HG03342 (cell line): ENCODE measurements at regions not wholly inside any gene's neighbourhood (a gene's known extent, or its start where the extent isn't known, plus 50 kb on each side); places are given as distances from the start of the nearest gene placed in this dataset.

ENCODE experiments used
- ATAC-seq: cut with Tn5 transposase; IDR thresholded peaks from one replicate; pipeline ENCODE4 v1.9.1; 2021; ENCODE audit warnings: mild to moderate bottlenecking, moderate library complexity; ENCODE audit not compliant: unreplicated experiment

DNA sequence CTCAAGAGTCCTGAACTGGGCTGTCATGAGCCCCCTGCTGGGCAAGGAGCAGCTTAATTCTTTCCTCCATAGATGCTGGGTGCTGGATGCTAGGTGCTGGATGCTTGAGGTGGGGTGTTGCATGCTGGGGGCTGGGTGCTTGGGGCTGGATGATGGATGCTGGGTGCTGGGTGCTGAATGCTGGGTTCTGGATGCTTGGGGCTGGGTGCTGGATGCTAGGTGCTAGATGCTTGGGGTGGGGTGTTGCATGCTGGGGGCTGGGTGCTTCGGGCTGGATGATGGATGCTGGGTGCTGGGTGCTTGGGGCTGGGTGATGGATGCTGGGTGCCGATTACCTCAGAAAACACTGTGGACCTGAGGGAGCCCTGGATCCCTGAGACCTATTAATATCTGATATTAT is 837.7 kb downstream of the GALR1 start:
- ATAC-seq, result no peak

DNA sequence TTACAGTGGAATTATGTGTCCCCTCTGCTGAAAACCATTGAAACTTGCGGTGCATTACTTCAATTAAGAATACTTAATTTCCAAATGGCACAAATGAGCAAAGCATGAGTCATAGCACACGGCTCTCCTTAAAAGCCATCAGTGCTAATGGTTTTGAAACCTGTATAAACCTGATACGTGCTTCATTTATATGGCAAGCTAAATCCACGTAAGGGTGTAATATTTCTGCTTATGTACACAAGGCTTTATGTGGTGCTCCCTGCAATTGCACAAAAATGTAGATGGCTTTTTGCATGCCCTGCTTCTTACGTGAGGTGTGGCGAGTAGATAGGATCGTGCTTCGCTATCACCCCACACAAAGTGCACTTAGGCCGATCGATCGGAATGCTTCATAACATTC is 840.9 kb downstream of the GALR1 start:
- ATAC-seq, result no peak

DNA sequence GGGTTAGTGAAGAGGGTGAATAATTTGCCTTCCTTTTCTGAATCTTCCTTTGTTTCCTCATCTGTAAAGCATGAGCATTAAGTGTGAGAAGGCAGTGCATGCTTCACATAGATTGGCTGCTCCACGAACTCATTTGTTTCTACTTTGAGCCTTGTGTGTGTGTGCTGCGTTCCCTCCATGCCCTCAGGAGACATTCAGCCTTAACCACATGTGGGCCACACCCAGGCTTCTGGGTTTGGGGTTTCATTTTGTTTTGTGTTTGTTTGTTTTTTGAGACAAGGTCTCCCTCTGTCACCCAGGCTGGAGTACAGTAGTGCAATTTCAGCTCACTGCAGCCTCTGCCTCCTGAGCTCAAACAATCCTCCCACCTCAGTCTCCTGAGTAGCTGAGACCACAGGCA is 843.3 kb downstream of the GALR1 start:
- ATAC-seq, result no peak

DNA sequence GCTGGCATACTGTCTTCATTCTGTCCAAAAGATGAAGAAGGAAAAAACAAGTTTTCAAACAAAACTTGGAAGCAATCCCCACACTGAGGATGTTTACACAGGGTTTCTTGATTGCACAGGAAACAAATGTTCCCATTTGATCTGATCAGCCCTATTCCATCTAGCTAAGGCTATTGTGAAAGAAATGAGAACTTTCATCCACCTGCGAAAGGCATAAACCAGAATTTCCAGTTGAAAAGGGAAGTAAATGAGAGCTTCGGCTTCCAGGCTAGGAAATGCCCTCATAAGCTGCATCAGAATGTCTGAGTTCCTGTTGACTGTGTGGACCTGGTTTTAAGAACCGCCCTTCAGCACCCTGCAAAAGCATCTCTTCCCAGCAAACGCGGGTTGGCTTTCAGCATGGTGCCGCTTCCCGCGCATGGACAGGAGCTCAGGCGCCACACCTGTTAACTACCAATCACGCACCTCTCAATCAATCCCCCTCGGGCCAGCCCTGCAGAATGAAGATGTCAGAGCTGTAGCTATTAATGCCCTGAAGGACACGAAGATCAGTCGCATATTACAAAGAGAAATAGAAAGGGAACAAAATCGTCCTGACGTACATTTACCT is 850.4 kb downstream of the GALR1 start:
- ATAC-seq, result no peak

DNA sequence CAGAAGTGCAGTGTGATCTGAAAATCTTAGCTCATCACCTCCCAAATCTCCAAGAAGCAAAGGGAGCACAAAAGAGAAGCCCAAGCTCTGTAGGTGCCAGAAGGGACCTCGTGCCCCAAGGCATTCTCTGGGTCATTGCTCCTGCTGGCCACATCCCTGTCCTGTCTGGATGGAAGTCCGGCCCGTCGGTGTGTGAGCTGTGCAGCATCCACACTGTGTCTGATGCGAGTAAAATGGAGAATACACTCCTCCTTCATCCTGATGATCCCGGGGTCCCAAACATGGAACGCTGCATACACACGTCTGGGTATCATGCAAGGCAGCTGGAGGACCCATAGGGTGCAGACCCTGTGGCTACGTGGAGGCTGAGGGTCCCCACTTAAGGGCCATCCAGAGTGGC is 851.4 kb downstream of the GALR1 start:
- ATAC-seq, result no peak

DNA sequence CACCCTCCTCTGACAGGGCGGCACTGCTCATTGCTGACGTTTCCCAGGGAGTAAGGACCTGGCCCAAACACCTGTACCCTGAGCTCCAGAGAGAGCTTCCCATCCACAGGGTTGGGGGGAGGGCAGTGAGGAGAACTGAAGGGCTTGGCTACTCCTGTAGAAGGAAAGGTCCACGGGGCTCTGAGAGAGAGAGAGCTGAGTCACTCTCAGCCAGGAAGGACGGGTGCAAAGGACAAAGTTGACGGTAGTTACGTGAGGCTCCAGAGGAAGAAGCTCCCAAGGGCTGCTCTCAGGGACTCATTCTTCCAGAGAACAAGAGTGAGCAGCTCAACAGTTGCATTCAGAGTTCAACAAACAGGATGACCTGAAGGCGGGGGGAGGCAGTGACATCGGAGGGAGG is 852.5 kb downstream of the GALR1 start:
- no peak for ATAC-seq

DNA sequence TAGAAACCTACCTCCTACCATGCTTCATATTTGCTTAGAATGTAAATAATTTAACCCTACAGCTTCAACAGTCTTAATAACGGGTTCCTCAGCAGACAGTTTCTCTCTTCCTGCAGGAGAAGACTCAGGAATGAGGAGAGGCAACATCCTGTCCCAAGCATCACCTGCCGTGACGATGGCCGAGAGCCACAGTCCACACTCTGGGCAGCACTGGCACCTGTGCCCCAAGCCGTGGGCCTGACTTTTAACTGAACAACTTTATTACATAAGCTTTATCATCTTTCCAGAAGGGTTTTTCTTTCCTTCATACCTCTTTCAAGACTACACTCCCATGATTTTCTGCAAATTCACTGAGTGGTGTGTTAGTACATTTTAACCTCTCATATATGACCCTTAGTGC is 856.0 kb downstream of the GALR1 start:
- no peak for ATAC-seq

DNA sequence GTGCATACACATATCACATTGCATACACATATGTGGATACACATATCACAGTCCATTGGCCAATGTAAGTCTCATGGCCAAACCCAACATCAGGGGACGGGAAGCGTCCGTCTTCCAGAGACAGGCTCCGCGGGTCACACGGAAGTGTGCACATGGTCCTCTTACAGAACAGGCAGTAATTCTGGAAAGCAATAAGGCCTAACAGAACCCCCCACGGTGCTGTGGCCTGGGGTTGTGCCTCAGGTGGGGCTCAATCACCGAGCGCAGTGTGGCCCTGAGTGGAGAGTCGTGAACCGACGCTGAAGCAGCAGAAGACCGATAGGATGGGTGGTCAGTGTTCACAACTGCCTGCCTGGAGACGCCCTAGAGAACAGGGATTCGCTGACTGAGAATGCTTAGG is 857.3 kb downstream of the GALR1 start:
- ATAC-seq, result no peak

DNA sequence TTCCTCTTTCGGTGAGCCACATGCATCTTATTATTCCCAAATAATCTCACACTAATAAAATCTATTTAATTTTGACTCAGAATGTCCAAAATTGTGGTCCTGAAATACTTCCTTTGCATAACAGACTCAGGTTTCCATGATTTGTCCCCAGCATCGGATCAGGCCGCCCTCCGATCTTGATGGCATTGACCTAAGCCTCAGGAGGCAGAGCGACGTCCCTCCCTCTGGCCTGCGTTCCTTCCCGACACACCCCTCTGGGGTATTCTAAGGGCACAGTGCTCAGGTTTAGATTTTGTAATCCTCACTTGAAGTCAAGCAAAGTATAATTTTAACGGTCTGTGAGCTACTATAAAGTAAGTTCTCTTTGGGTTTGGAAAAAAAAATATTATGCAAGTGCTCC is 857.7 kb downstream of the GALR1 start:
- ATAC-seq, result no peak

DNA sequence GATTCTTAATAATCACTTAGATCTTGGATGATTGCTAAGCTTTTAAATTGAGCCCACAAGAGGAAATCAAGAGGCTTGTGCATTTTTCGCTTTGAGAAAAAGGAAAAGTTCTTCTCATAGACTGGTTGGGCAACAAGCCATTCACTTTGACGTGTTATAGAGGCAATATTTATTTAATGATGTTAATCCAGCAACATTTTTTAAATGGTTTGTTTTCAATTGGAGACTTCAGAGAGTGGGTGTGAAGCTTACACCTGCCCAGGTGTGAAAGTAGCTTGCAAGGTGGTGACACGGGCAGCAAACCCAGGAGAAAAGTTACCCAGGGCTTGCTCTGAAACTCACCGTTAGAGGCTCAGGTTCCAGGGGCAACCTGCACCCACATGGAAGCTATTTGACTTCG is 858.9 kb downstream of the GALR1 start:
- ATAC-seq, result no peak

DNA sequence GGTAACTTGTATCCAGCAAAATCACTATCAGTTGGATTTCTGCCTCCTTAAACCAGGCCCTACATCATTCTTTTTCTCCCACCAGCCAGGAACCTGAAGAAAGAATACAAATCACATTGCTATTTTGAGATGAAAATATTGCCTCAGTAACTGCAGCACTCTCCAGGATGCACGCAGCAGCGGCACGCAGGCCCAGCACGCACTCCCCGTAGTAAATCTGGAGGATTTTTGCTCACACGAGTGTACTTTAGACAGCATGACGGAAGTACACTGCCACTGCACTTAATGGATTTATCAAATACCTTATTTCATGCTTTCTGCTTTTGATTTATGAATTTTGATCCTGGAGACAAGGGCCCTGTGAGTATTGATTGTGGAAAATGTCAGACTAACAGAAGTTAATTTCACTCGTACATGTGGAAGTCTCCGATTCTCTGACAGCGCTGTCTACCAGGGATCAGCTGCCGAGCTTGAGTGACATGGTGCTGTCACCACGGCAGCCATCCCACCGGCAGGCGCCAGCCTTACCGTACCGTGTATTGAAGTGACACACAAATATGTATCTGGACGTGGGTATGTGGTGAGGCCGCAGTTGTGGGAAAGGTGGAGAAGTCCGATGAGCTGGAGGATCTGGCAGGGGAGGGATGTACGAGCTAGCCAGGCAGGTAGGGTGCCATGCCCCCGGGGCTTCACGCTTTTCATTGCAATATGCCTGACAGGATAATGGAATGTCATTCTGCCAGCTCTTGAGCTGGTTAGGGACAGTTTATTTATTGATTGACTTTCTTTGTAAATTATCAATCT is 863.7 kb downstream of the GALR1 start:
- ATAC-seq, result no peak

DNA sequence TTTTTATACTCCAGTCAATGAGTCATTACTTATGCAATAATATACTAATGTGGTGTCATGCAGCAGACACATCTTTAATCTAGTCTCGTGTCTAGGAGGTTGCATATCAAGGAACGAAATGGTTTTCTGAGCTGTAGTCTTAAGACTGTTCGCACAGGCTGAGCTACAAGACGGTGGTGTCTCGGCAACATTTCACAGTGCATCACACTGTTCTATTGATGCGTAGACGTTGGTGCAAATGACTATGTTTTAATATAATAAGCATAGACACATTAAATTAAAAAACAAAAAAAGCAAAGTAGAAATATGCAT is 864.2 kb downstream of the GALR1 start:
- no peak for ATAC-seq

DNA sequence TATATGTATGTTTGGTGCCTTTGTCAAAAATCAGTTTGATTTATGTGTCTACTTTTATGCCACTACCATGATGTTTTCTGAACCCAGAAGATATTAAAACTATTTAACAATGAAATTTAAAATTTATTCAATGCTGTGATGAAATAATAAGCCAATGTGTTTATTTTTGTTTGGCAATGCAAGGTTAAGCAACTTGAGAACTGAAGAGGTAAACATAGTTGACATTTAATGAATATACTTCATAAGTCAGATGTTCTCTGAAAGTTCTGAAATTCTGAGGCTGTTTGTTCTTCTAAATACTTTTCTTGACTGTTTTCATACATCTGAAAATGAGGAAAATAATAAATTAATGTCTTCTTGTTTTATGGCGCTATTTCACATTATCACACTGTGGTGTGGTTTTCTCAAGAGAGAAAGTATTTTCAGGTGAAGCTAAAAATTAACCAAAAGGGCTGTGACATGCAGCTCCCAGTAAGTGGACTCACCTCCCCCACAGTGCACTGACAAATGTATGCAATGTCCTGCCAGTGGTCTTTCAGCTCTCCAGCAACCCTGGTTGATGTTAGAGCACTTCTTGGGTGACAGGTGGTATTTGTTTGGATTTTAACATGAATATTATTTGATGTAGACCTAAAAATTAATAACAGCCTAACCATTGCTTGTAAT is 863.6 kb upstream of the SALL3 start:
- no peak for ATAC-seq

DNA sequence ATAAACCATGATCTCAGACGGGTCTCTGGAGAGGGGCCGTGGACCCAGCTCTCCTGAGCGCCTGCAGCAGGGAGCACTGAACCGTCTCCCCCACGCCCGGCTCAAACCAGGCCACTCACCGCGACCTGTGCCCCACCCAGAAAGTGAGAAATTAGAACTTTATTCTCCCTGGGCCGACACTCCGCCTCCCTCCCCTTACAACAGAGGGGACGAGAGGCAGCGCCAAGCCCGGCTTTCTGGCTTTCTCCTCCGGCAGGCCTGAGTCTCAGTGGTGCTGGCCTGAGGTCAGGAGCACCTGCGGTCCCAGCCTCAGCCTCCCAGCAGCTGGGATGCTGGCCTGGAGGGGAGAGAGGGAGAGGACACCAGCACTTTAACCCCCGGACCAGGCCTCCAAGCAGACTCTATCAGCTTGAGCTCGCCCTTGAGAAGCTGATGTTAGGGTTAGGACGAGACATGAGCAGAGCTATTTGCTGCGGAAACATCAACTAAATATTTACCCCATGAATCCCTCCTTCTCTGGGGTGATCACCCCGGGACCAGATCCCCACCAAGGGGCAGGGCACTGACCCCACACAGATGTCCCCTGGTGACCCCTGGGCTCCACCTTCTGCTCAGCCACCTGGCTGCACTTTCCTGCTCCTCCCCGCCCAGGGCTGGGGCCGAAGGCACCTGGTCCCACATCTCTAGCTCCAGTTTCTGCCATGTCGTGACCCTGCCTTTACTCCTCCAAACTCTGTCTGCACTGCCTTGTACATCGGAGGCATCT is 856.3 kb upstream of the SALL3 start:
- ATAC-seq, result no peak

DNA sequence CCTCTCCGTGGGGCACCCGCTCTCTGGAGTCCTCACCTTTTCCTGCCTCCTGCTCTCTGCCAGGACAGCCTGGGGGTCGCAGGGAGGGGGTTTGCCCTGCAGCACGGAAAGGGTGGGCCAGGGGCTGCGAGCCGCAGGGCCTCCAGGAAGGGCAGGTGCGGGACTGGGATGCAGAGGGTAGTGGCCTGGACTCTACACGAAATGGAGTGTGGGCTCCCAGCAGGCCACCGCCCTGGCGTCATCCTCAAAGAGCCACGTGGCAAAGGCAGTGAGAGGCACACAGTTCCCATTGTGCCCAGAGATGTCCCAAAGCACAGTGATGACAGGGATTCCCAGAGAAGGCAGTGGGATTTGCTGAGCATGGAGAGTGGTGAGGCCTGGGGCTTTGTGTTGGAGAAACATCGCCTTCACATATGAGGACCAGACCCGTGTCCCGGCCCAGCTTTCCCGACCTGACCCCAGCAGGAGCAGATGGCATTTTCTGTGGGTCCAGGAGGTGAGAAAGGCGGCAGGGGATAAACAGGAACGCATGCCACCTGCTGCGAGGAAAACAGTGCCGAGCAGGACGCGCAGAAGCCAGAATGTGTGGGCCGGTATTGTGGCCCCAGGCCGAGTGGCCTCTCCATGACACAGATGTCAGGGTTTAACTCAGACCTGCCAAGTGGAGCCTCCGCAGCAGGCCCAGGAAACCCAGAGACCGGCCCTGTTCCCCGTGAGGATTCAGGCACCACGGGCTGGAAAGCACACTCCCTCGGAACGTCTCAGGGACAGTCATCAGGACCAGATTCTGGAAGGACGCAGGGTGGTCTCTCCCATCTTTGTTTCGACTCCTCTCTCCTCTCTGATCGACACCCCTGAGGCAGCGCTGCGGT is 855.5 kb upstream of the SALL3 start:
- ATAC-seq, result no peak

DNA sequence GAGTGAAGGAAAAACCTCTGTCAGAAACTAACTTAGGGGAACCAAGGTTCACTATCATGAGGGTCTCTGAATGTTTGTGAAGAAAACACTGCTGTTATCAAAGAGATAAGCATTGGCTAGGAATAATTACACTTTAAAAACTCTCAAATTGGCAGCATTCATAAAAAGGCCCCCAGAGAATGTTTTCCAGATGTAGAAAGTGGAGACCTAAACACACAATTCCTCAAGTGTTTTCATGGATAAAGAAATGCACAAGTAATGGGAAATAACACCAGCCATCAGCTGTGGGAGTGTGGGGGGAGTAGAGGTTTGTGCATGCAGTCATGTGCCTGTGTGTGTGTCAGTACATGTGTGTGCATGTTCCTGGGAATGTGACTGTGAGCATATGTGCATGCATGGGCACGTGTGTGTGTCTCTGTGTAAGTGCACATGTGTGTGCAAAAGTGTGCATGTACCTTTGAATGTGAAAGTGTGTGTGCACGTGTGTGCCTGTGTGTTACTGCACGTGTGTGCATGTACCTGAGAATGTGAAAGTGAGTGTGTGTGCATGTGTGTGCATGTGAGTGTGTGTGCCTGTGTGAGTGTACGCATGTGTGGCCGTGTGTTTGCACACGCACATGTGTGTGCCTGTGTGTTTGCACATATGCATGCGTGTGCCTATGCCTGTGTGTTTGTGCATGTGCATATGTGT is 854.3 kb upstream of the SALL3 start:
- no peak for ATAC-seq

DNA sequence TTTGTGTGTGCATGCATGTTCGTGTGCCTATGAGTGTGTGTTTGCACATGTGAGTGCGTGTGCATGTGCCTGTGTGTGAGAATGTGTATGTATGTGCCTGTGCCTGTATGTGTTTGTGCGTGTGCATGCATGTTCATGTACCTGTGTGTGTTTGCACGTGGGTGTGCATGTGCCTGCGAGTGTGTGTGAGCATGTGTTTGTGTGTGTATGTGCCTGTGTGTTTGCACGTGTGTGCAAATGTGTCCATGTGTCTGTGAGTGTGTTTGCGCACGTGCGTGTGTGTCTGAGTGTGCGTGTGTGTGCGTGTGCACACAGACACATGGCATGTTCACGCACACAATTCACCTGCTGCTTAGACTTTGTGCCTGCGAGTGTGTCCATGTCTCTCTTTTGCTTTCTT is 853.5 kb upstream of the SALL3 start:
- no peak for ATAC-seq

DNA sequence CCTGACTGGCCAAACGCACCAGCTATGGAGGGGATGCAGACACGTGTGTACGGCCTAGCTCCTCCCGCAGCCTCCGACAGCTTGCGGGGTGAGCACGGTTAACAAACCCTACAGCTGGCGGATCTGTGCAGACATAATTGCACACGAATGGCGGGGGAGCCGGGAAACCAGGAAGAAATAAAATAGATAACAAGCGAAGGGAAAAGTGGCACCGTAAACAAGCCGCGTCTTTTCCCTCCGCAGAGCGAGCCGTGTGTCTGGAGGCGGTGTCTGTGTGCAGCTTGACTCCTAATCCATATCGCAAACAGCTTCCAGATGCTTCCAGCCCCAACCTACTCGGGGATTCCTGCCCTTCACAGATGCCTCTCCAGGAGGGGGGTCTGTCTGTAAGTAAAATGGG is 853.1 kb upstream of the SALL3 start:
- ATAC-seq, result no peak

DNA sequence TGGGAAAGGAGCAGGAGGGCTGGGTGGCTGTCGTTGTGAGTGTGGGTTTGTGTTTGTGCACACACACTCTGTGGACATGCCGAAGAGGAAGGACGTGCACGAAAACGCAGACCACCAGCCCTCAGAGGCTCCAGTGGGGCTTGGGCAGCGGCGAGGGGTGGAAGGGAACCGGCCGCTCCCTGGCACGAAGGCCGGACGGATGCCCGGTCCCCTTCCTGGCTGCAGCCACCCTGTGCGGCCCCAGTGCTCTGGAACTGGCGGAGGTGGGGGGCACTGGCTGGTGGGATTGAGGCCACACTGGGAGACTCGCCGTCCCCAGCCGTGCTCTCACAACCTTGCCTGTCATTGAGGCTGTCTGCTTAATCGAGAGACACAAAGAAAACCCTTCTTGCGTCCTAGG is 852.6 kb upstream of the SALL3 start:
- ATAC-seq, result no peak

DNA sequence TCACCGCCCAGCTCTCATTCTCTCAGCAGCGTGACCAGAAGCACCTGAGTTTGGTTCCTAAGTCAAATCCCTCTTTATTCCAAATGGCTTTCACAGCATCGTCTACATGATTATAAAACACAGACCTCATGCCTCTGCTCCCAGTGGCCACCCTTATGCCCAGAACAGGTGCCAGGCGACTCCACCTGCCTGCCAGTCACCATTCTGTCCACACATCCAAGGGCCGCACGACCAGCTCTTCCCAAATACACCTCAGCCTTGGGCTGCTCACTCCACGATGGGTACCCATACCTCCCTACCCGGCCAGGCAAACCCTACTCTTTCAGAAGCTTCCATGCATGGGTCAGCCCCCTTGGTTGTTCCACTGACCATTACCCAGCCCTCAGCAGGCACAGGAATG is 851.6 kb upstream of the SALL3 start:
- no peak for ATAC-seq
